ENCODE measurements at regions not wholly inside any gene's neighbourhood (a gene's known extent, or its start where the extent isn't known, plus 50 kb on each side); places are given as distances from the start of the nearest gene placed in this dataset.
"Not testable (repeated sequence)": the region's sequence is repeated elsewhere in the genome, so short reads cannot be mapped to it uniquely, and the experiment has no call there.

DNA sequence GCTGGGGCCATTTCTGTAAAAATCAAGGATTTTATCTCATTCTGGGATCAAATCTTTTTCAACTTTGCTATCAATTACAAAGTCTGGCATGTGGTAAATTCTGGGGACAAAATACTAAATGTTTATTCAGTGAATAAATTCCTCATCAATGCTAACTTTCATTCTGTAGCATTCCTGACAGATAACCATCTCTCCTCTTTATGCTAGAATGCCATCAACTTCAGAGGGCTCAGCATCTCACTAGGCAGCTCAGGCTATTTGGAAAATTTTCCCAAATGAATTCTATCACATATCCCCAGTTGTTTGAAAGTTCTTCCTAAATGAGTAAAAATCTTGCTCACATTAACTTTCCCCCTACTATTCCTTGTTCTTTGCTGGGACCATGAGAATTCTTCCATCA lies 163.0 kb upstream of the DAB1 start:
- no peak for DNase-seq (ENCODE audit: low read depth in 2 of 2)

DNA sequence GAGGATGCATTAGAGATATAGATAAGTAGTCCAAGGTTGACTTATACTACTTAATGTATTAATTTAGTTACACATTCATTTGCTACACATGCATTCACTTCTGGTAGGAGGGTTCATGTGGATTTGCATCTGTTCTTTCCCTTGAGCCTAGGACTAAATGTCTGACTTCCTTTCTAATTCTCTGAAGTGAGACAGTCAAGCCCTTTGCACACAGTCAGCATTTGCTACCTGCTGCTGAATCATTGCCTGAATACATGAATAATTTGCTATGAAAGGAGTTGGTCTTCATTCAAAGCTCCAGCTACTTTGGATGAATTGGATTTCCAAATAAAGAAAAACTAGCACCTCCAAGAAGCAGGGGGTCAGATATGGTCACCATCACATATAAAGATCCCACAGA lies 154.8 kb upstream of the DAB1 start:
- no peak for DNase-seq (ENCODE audit: low read depth in 2 of 2)

DNA sequence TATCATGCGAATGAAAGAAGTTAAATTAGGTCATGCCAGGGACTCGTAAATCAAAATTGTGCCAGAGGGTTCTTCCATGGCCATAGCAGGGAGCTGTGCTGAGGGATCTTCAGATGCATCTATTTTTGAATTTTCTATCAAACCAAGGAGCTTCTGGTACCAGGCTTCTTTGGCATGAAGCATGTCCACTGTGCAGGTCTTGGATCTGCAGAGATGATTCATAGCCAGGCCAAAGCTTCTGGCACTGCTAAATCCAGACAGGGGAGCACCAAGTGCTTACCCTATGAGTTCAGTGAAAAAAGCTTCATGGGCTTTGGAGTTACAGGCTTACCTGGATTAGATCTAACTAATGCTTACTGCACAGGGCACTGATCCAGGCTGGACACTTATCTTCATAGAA lies 154.2 kb upstream of the DAB1 start:
- DNase-seq (ENCODE audit: low read depth in 2 of 2) = no peak

DNA sequence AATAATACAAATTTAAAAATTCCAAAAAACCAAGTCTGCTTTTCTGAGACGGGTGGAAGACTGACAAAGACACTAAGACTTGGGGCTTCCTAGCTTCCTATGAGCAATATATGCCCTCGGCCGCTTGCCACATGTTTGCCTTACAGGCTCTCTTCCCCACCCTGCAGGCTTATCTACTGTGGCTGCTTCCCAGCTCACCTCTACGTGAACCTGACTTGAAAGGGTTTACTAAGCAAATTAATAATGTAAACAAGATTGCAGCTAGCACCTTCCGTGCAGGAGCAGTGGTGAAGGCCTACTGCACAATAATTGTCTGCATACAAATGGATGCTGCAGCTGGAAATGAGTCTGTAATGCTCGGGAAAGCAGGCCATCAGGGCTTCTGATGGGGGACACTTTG lies 152.9 kb upstream of the DAB1 start:
- no peak for DNase-seq (ENCODE audit: low read depth in 2 of 2)

DNA sequence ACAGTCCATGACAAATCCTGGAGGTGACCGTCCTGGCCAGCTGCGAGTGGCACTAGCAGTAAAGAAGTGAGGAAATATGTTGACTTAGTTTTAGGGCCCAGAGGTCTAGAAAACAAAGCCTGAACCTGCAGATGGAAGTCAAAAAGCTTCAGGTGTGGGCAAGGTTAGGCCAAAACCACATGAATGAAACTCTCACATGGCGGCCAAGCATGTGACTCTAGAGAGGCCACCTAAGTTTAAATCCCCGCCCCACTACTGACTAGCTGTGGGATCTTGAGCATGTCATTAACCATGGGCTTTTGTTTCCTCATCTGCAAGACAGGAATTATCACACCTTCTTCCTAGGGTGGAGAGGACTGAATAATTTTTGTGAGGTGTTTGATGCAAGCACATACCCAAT lies 148.2 kb upstream of the DAB1 start:
- no peak for DNase-seq (ENCODE audit: low read depth in 2 of 2)

DNA sequence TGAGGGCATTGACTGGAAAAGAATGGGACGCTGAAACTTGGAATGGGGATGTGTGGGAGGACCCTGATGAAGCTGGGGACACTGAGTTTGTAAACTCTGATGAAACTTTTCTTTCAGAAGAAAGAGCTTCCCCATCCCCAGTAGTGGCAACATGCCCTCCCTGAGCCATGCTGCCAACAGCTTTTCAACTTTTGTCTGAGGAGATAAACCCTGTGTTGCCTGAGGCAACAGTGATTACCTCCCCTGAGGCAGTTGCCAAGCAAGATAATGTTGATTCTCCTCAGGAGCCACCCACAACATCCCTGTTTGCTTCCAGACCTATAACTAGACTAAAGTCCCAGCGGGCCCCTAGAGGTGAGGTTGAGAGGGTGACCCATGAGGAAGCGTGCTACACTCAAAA lies 134.2 kb upstream of the DAB1 start:
- not testable (repeated sequence) for DNase-seq (ENCODE audit: low read depth in 2 of 2)

DNA sequence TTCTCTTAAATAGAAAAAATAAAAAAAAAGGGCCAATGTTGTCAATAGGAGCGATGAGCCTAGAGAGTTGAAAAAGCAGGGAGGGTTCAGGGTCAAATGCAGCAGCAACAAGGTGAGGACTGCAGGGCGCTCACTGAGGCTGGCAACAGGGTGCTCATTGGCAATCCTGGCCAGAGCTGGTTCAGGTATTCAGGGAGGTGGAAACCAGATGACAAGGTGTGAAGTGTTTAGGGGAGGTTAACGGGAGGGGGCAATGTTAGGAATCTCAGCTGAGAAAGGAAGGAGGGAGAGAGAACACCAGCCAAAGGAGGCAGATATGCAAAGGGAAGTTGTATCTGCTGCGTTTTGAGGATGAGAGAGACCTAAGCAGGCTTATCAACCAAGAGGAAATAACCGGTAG lies 129.8 kb upstream of the DAB1 start:
- no peak for DNase-seq (ENCODE audit: low read depth in 2 of 2)

DNA sequence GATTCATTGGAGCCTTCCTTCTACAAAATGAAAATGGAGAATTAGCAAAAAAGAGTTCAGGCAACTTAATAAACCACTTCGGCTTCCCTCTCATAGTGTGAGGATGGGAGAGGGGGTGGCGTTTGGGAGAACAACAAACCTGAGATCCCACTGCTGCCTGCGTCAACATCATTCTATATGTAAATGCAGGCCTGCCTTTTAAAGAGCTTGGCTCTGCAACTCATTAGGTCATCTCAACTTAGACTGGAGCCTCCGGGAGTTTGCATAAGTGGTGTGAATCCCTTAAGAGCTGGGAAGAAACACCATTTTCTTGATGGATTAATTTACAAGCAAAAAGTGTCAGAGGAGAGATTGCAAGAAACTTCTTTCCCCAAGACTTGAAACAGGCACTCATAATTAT lies 127.6 kb upstream of the DAB1 start:
- no peak for DNase-seq (ENCODE audit: low read depth in 2 of 2)

DNA sequence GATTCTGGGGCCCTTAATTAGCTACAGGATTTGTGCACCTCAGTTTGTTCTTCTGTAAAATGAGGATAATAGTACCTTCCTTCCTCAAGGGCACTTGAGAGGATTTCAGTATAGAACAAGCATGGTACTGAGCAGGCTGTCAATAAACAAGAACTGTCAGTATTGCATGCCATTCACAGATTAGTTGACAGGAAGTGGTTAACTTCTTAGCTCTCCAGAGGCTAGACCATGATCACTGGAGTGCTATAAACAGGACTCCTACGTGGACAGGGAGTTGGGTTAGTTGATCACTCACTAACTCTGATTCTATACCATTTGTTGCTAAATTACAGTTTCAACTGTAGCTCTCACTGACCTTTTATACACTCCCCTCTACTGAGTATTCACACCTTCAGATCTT lies 126.2 kb upstream of the DAB1 start:
- no peak for DNase-seq (ENCODE audit: low read depth in 2 of 2)

DNA sequence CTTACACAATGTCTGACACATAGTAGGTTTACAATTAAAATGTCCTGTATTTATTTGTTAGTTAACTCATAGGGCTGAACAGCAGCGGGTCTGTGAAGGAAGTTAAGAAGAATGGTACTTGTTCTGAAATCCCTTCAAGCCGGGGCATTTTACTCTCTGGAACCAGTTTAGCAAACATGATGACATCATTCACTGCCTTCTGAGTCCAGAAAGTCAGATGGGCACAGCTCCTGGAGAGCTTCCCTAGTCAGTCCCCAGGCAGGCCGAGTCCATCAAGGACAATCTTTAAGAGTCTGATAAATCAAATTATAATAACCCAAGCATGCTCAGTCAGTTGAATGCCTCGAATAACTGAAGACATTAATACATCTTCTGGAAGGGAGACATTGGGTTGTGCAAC lies 125.4 kb upstream of the DAB1 start:
- no peak for DNase-seq (ENCODE audit: low read depth in 2 of 2)

DNA sequence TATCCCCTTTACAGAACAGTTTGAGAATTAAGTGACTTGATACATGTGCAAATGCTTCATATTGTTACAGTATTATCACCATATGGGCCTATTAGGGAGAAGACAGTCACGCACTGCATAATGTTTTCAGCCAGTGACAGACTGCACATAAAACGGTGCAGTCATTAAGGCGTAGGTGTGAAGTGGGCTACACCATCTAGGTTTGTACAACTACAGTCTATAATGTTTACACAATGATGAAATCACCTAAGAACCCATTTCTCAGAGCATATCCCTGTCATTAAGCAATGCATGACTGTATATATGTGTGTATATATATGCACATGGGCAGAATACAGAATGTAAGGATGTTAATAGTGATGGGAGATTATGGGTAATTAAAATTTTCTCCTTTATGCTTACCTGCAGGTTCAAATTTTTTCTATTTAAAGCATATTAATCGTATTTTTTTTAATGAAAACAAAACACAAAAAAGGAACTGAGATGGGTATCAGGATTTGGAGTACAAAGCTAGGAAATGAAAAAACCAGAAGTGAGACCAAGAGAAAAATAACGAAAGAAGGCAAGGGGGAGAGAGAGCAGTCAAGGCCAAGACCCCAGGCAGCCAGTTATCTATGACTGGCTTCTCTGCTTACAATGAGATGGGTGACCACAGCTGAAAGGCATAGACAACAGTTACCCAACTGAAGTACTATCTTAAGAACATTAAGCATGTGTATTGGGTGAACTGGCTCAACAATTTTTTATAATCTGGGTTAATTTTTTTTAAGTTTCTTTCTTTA lies 122.9 kb upstream of the DAB1 start:
- no peak for DNase-seq (ENCODE audit: low read depth in 2 of 2)

DNA sequence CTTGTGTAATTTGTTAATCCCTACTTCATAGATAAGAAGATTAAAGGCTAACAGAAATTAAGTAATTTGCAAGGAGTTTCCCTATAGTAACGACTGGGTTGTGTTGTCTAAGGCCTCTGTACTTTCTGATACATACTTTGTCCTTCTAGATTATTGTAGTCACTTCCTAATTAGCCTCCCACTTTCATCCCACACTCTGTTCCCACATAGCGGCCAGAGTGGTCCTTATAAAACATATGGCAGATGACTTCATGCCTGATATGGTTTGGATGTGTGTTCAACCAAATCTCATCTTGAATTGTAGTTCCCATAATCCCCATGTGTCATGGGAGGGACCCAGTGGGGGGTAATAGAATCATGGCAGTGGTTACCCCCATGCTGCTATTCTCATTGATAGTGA lies 120.5 kb upstream of the DAB1 start:
- DNase-seq (ENCODE audit: low read depth in 2 of 2) = no peak

DNA sequence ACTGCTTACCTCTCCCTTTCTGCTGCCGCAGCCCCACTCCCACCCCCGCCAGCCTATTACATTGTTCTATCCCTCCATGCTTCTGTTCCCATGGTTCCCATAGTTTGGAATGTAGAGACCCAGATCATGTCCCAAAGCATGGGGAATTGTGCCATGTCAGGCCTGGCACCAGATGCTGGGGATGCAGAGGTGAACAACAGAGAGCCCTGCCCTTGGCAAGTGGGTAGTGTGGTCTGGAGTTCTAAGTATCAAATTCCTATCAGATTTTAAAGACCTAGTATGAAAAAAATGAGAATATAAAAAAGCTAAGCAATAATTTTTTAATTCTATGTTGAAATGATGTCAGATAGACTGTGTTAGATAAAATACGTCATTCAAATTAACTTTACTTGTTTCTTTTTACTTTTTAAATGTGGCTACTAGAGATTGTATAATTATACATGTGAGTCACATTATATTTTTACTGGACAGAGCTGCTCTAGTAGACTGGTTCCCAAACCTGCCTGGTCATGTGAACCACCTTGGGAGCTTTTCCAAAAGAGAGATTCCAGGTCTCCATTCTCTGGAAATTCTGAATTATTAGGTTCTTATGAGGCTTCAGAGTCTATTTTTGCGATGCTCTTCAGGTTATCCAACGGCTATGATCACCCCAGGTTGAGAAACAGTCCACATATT lies 113.0 kb upstream of the DAB1 start:
- DNase-seq (ENCODE audit: low read depth in 2 of 2) = no peak

DNA sequence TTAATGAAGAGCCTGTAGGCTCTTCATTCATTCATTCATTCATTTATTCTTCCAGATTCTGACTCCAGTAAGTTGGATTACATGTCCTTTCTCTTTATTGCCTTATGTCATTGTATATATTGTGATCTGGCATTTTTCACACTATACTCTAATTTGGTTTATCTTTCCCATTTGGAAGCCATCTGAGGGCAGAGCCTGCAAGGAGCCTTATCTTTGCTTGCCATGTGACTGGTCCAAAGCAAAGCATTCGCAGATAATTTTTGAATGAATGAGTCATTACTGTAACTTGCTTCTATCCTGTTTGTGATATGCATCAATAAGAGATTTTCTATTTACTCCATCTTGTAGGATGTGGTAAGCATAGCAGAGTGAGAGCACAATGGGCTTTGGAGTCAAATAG lies 108.4 kb upstream of the DAB1 start:
- DNase-seq (ENCODE audit: low read depth in 2 of 2) = no peak

DNA sequence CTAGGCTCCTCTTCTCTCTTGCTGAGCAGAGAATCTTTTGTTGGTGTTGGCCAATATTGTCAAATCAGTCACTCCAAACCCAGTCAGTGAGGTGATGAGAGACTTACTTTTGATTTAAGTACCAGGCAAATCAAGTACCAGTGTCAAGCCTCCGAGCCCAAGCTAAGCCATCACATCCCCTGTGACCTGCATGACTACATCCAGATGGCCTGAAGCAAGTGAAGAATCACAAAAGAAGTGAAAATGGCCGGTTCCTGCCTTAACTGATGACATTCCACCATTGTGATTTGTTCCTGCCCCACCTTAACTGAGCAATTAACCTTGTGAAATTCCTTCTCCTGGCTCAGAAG lies 107.0 kb upstream of the DAB1 start:
- not testable (repeated sequence) for DNase-seq (ENCODE audit: low read depth in 2 of 2)

DNA sequence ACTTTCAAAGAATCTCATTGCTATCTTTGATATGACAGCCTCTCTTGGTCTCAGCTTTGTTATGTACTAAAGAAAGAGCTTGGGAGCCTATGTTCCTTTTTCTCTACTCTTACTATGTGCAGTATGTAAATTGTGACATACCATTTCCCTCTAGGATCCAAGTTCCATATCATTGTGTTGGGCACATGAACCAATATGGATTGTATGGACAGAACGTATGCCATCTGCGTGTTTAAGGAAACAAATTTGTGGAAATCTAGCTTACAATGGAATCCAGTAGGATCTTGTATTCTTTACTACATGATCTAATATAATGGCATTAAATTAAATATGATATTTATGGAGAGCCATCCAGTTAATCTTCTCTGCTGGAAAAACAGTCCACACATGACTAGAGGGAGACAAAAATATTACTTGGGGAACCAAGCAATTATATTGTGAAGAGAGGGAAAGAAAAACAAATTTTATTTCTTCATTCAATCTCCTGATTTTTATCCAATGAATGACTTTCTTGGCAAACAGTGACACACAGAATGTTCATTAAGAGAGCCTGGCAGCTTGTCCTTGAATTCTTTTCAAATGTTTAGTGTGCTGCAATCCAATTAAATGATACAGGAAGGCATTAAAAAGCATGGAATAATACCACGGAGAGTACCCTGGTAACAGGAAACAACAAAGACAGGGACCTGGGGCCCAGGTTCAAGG lies 106.5 kb upstream of the DAB1 start:
- no peak for DNase-seq (ENCODE audit: low read depth in 2 of 2)

DNA sequence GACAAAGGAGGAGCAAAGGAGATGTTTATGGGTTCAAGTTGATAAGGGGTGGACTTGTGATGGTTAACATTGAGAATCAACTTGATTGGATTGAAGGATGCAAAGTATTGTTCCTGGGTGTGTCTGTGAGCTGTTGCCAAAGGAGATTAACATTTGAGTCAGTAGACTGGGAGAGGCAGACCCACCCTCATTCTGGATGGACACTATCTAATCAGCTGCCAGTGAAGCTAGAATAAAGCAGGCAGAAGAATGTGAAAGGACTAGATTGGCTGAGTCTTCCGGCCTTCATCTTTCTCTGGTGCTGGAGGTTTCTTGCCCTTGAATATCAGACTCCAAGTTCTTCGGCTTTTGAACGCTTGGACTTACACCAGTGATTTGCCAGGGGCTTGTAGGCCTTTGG lies 98.7 kb upstream of the DAB1 start:
- no peak for DNase-seq (ENCODE audit: low read depth in 2 of 2)

DNA sequence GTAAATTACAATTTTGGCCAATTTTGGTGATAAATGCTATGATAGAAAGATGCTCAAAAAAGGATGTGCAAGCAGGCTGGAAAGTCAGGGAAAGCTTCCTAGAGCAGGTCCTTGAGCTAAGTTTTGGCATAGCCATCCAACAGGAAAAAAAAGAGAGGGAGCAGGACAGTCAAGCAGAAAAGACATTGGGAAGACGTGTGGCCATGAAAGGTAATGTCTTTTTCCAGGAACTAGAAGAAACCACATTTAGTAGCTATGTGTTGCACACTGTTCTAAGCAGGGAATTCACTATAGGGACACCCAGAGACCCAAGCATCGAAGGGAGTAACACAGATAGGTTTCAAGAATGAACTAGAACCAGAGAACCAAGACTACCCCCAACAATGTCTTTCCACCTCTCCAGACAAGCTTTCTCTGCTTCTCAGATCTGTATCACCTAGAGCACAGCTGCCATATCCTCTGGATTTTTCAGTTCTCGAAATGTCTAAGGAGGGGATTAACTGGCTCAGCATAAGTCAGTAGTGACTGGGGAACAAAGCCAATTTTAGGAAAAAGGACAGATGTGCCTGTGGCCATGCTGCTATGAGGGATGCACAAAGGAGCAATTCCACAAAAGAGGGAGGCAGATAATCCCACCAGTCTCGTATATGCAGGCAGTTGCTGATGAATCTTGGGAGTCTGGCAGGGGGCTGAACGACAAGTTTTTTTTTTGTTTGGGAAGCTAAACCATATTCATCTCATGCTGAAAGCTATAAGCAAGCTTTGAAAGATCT lies 97.1 kb upstream of the DAB1 start:
- DNase-seq (ENCODE audit: low read depth in 2 of 2) = no peak

DNA sequence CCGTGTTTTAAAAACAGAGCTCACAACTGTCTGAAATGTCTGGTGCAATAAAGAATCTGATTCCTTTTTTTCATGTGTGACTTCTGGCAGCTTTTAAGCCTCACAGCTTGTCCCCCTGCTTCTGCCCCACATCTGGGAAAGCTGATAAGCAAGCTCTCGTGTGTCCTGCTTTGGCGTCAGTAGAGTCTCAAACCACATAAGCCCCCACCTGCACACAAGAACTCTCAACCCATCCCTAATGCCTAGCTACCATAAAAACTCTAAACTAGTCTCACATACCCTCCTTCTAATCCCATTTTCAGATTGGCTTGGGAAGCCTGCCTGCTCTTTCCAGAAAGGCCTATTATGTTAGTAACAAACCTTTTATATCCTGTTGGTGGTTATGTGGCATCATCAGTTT lies 94.6 kb upstream of the DAB1 start:
- DNase-seq (ENCODE audit: low read depth in 2 of 2) = no peak

DNA sequence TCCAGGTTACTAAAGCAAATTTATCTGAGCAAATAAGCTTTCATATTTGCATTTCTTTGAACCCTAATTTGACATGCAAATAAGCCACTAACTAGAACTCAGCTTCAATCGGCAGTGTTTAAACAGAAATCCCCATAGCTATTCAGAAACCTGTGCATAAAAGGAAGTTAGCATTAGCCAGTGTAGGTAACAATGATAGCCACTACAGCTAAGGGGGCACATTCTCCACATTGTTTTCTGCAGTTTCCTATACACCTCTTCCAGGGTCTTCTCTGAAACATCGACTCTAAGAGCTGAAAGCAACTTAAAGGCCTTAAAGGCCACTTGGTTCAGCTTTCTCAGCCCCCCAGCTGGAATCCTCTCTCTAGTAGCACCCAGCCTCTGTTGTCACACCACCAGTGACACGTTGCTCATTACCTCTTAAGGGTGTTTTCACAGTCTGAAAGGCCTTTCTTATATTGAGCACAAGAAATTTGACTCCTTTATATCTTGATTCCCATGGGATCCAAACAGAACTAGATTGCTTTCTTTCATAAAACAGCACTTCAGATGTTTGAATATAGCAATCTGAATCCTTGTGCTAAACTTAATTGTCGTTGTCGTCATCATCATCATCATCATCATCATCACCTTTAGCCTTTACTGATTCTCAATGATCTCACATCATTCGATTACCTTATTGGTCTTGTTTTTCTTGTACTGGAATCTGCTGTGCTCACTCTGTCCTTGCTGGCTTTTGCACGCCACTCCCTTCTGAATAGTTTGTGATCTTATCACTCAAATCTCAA lies 93.9 kb upstream of the DAB1 start:
- no peak for DNase-seq (ENCODE audit: low read depth in 2 of 2)

DNA sequence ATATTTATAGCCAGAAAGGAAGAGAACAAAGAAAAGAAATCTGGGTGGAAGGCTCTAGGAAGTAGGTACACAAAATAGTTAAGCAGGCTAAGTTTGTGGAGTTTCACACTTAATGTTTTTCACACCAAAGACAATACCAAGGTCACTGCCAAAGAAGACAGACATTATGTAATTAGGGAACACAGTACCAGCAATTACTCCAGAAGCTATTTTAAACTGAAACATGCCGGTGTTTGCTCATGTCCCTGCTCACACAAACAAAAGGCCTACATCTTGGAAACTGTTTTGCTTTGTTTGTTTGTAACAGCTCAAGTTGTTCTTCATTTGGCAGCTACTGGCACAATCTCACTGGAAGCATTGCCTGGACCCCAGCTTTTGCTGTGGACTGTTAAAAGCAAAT lies 88.5 kb upstream of the DAB1 start:
- no peak for DNase-seq (ENCODE audit: low read depth in 2 of 2)

DNA sequence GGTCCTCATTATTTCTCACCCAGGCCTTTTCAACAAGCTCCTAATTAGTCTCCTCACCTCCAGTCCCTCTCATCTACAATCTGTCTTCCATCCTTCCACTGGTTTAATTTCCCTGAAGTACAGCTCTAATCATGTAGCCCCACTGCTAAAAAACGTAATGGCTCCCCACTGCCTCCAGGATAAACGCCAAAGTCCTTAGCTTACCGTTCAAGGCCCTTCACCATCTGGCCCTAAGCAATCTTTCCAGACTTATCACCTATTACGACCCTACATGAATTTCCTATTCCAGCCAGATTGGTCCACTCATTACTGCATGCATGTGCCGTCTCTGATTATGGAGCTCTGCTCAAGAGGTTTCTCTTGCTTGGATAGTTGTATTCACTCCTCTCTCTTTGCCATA lies 83.1 kb upstream of the DAB1 start:
- DNase-seq (ENCODE audit: low read depth in 2 of 2) = no peak
